Neural progenitor cell (in vitro differentiated cells): ENCODE measurements at regions not wholly inside any gene's neighbourhood (a gene's known extent, or its start where the extent isn't known, plus 50 kb on each side); places are given as distances from the start of the nearest gene placed in this dataset.

Experiments
- DNase-seq: peaks from one replicate; pipeline ENCODE4 v3.0.0-alpha.2; 2016; ENCODE audit warnings: low spot score
- H2AFZ ChIP-seq: fragments of 200-600 bp; sonication (generic); replicated peaks from 2 replicates; pipeline ENCODE4 v1.6.1; 2016; ENCODE audit warnings: antibody characterized with exemption
- H3F3A ChIP-seq: fragments of 200-600 bp; sonication (generic); 2 replicates; pipeline ENCODE4 v1.6.1; 2016; ENCODE audit warnings: antibody characterized with exemption, low read depth
- H3K27ac ChIP-seq: fragments of 200-600 bp; sonication (generic); 2 replicates; pipeline ENCODE4 v1.5.1; 2016; ENCODE audit warnings: mild to moderate bottlenecking
- H3K27me3 ChIP-seq: fragments of 200-600 bp; sonication (generic); 2 replicates; pipeline ENCODE4 v1.6.1; 2016; ENCODE audit warnings: mild to moderate bottlenecking, moderate library complexity
- H3K36me3 ChIP-seq: fragments of 200-600 bp; sonication (generic); 2 replicates; pipeline ENCODE4 v1.5.1; 2016
- H3K4me1 ChIP-seq: fragments of 200-600 bp; sonication (generic); 2 replicates; pipeline ENCODE4 v1.6.1; 2016; ENCODE audit warnings: mixed run types
- H3K4me2 ChIP-seq: fragments of 200-600 bp; sonication (generic); 2 replicates; pipeline ENCODE4 v1.6.1; 2016
- H3K4me3 ChIP-seq: fragments of 200-600 bp; sonication (generic); 2 replicates; pipeline ENCODE4 v1.5.1; 2016
- H3K79me2 ChIP-seq: fragments of 200-600 bp; sonication (generic); 2 replicates; pipeline ENCODE4 v1.6.1; 2016; ENCODE audit warnings: low read depth
- H3K9ac ChIP-seq: fragments of 200-600 bp; sonication (generic); 2 replicates; pipeline ENCODE4 v1.6.1; 2016
- H3K9me3 ChIP-seq: fragments of 200-600 bp; sonication (generic); 2 replicates; pipeline ENCODE4 v1.5.1; 2016; ENCODE audit warnings: low read depth
- H4K20me1 ChIP-seq: fragments of 200-600 bp; sonication (generic); 2 replicates; pipeline ENCODE4 v1.6.1; 2016; ENCODE audit warnings: low read depth
- H3K27ac Mint-ChIP-seq: 3 replicates; pipeline ENCODE4 v1.8.0; 2021; ENCODE audit warnings: mixed read lengths
- H3K27me3 Mint-ChIP-seq: 2 replicates; pipeline ENCODE4 v1.8.0; 2022; ENCODE audit warnings: low read depth, mild to moderate bottlenecking, inconsistent platforms, moderate library complexity, mixed read lengths; ENCODE audit not compliant: insufficient read depth
- H3K36me3 Mint-ChIP-seq: 3 replicates; pipeline ENCODE4 v1.8.0; 2021; ENCODE audit warnings: mixed read lengths
- H3K4me1 Mint-ChIP-seq: 3 replicates; pipeline ENCODE4 v1.8.0; 2021; ENCODE audit warnings: mixed read lengths
- H3K4me3 Mint-ChIP-seq: 3 replicates; pipeline ENCODE4 v1.8.0; 2021; ENCODE audit warnings: mild to moderate bottlenecking, moderate library complexity, mixed read lengths
- H3K9me3 Mint-ChIP-seq: 3 replicates; pipeline ENCODE4 v1.8.0; 2020; ENCODE audit warnings: mixed read lengths
- EZH2 ChIP-seq: fragments of 200-600 bp; sonication (generic); IDR thresholded peaks from 2 replicates; pipeline ENCODE4 v1.6.1; 2017; ENCODE audit warnings: antibody characterized with exemption, mild to moderate bottlenecking, moderate library complexity
- EZH2phosphoT487 ChIP-seq: fragments of 200-600 bp; sonication (generic); IDR thresholded peaks from 2 replicates; pipeline ENCODE4 v1.6.1; 2017; ENCODE audit warnings: antibody characterized with exemption
- TF ChIP-seq, protein P1 (sequence below): fragments of 200-600 bp; sonication (generic); IDR thresholded peaks from 2 replicates; pipeline ENCODE4 v1.5.1; 2017; ENCODE audit warnings: antibody characterized with exemption, mild to moderate bottlenecking

DNA sequence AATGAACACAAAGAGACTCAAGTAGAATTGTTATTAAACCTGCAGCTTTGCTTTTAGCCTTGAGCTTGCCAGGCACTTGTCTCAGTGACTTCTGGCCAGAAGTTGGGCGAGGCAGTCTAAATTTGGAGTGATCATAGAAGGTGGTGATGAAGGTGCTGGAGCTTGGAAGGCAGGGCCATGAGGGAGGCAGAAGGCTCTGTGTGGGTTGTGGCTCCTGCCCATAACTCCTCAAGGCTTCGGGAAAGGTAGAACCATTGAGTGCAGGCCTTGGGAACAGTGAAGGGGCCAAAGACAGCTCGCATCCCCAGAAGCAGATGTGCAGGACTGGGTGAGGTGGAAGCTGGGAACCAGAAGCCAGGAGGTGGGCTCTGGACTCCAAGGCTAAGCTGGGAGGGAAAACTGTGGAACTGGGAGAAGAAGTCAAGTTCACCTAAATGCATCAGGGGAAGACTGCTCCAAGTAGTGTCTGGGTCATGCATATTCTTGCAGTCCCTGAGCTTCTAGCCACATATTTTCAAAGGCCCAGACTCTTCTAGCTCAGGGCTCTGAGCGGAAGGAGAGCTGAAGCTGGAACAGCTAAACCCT lies 111.1 kb upstream of the HABP2 start:
- Histone ChIP-seq H3K9me3 (no peaks in the 10 kb centered on the region), H2AFZ (no peak overlapping the region), H3K9ac (no peak overlapping the region), H3F3A (no peaks in the 10 kb centered on the region), H3K36me3 (no peaks in the 10 kb centered on the region), H3K27me3 (no peaks in the 10 kb centered on the region), H3K4me2 (no peak overlapping the region), H3K4me3 (no peak overlapping the region), H4K20me1 (no peaks in the 10 kb centered on the region), H3K79me2 (no peaks in the 10 kb centered on the region), H3K4me1 (peaks cover 8% of the 10 kb centered on the region), H3K27ac (no peak overlapping the region)
- Mint-ChIP-seq H3K36me3 (no peaks in the 10 kb centered on the region), H3K4me1 (peaks cover 4% of the 10 kb centered on the region), H3K27me3 (no peaks in the 10 kb centered on the region), H3K4me3 (peak overlapping the region; percentile 57), H3K27ac (no peak overlapping the region), H3K9me3 (no peaks in the 10 kb centered on the region)
- TF ChIP-seq EZH2phosphoT487 (no peak), EZH2 (no peak)
- TF ChIP-seq, protein P1, sequence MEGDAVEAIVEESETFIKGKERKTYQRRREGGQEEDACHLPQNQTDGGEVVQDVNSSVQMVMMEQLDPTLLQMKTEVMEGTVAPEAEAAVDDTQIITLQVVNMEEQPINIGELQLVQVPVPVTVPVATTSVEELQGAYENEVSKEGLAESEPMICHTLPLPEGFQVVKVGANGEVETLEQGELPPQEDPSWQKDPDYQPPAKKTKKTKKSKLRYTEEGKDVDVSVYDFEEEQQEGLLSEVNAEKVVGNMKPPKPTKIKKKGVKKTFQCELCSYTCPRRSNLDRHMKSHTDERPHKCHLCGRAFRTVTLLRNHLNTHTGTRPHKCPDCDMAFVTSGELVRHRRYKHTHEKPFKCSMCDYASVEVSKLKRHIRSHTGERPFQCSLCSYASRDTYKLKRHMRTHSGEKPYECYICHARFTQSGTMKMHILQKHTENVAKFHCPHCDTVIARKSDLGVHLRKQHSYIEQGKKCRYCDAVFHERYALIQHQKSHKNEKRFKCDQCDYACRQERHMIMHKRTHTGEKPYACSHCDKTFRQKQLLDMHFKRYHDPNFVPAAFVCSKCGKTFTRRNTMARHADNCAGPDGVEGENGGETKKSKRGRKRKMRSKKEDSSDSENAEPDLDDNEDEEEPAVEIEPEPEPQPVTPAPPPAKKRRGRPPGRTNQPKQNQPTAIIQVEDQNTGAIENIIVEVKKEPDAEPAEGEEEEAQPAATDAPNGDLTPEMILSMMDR, result no peak
- no peak for DNase-seq

- no peaks in the 10 kb centered on the region for H3K79me2 ChIP-seq
- H3K9me3 ChIP-seq, result no peaks in the 10 kb centered on the region
- H3K27ac ChIP-seq, result no peak overlapping the region
- Mint-ChIP-seq H3K36me3 (no peaks in the 10 kb centered on the region), H3K27me3 (no peaks in the 10 kb centered on the region), H3K4me1 (peaks cover 3% of the 10 kb centered on the region), H3K9me3 (no peaks in the 10 kb centered on the region), H3K27ac (no peak overlapping the region), H3K4me3 (no peak overlapping the region)
- no peak overlapping the region for H2AFZ ChIP-seq
- TF ChIP-seq EZH2 (no peak), EZH2phosphoT487 (no peak)
- TF ChIP-seq, protein P1, result no peak
- peaks cover 8% of the 10 kb centered on the region for H3K4me1 ChIP-seq
- H3K4me3 ChIP-seq, result no peak overlapping the region
- no peaks in the 10 kb centered on the region for H4K20me1 ChIP-seq
- no peaks in the 10 kb centered on the region for H3K27me3 ChIP-seq
- no peak for DNase-seq
- no peaks in the 10 kb centered on the region for H3F3A ChIP-seq
- no peak overlapping the region for H3K4me2 ChIP-seq
- no peaks in the 10 kb centered on the region for H3K36me3 ChIP-seq
- H3K9ac ChIP-seq, result no peak overlapping the region
These were observed 110.5 kb upstream of the HABP2 start for GRCh38 chr10:113442336-113442735.

DNA sequence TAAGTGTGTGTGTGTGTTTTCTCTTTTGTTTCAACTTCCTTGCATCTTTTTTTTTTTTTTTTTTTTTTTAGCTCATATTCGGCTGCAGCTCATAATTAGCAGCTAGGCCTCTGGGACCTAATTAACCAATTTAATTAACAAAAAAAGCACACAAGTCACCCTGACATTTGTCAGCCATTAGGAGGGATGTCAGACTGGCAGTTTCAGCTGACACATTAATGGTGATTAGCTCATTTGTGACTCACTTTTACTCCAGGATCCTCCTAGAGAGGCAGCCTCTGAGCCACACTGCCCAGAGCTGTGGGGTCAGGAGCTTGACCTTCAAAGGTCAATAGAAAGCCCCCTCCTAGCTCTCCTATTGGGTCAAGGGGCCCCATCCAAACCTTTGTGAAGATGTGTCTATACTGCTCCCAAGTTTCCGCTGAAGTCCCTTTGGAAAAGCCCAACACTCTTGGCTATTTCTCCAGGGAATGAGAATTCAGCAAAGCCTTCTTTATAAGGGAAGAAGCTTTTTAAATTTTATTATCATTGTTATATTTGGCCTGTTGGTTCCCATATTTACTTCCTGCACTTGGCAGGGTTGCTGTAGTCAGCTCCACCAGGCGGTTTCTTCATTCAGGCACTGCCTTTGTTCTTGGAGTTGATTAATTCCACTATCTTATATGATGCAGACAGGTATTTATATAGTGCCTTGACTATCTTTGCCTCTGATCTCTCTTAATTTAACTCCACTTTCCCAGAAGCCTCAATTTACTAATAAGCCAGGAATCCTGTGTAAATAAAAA lies 109.5 kb upstream of the HABP2 start:
- Histone ChIP-seq H3K27me3 (no peaks in the 10 kb centered on the region), H3F3A (no peaks in the 10 kb centered on the region), H3K4me3 (no peak overlapping the region), H3K9me3 (no peaks in the 10 kb centered on the region), H3K9ac (no peak overlapping the region), H3K79me2 (no peaks in the 10 kb centered on the region), H3K27ac (no peak overlapping the region), H3K36me3 (no peaks in the 10 kb centered on the region), H2AFZ (no peak overlapping the region), H3K4me1 (peaks cover 8% of the 10 kb centered on the region), H4K20me1 (no peaks in the 10 kb centered on the region), H3K4me2 (no peak overlapping the region)
- H3K27me3 Mint-ChIP-seq, result no peaks in the 10 kb centered on the region
- no peak overlapping the region for H3K27ac Mint-ChIP-seq
- no peaks in the 10 kb centered on the region for H3K36me3 Mint-ChIP-seq
- H3K4me1 Mint-ChIP-seq, result peaks cover 3% of the 10 kb centered on the region
- TF ChIP-seq EZH2phosphoT487 (no peak), EZH2 (no peak)
- TF ChIP-seq, protein P1, result no peak
- no peaks in the 10 kb centered on the region for H3K9me3 Mint-ChIP-seq
- DNase-seq, result no peak
- H3K4me3 Mint-ChIP-seq, result no peak overlapping the region
